Stimulated activated CD4-positive, alpha-beta T cell treated with anti-CD3 and anti-CD28 coated beads, TNF-alpha, amount 100 ng/mL, for 4 hours (primary cell): ENCODE measurements at regions not wholly inside any gene's neighbourhood (a gene's known extent, or its start where the extent isn't known, plus 50 kb on each side); places are given as distances from the start of the nearest gene placed in this dataset.

Experiments used
- DNase-seq, 3 experiments: peaks; one replicate each; pipeline ENCODE4 v3.0.0-alpha.2; 2020; ENCODE audit warnings: low read depth in 3 of 3

GRCh38 chr2:189369566-189369965 is 71.7 kb upstream of the WDR75 start:
- DNase-seq: no peak

- no peak for DNase-seq
These were observed 70.6 kb upstream of the WDR75 start for GRCh38 chr2:189370719-189371118.

- no peak for DNase-seq
These were observed 68.5 kb upstream of the WDR75 start for GRCh38 chr2:189372688-189373257.

GRCh38 chr2:189374481-189374880 is 66.8 kb upstream of the WDR75 start:
- no peak for DNase-seq

- no peak for DNase-seq
These were observed 65.4 kb upstream of the WDR75 start for GRCh38 chr2:189375842-189376241.

- DNase-seq: no peak
These were observed 62.0 kb upstream of the WDR75 start for GRCh38 chr2:189379287-189379630.

- DNase-seq: no peak
These were observed 61.5 kb upstream of the WDR75 start for GRCh38 chr2:189379731-189380261.

GRCh38 chr2:189382668-189383067 is 58.6 kb upstream of the WDR75 start:
- DNase-seq: no peak

- DNase-seq: no peak
These were observed 54.5 kb upstream of the WDR75 start for GRCh38 chr2:189386741-189387140.

GRCh38 chr2:189391201-189391600 is 50.1 kb upstream of the WDR75 start:
- DNase-seq: no peak
